IMR-90 (cell line): ENCODE measurements at regions not wholly inside any gene's neighbourhood (a gene's known extent, or its start where the extent isn't known, plus 50 kb on each side); places are given as distances from the start of the nearest gene placed in this dataset.

Experiments used
- ATAC-seq: fragments of 200-7000 bp; cut with Tn5 transposase; 2 replicates; pipeline ENCODE4 v1.9.1; 2020; ENCODE audit warnings: low read depth, mild to moderate bottlenecking, moderate library complexity
- BruUV-seq: library from RNA; stranded (reverse); fragments of 400-500 nt; replicated peaks from 2 replicates; lab custom pipeline; 2021; lab: Mats Ljungman, UMichigan
- CTCF ChIA-PET: fragments of 300-600 bp; formaldehyde crosslinking; extraction: SDS; loops from one replicate; lab custom pipeline; 2021; ENCODE audit warnings: antibody characterized with exemption; lab: Yijun Ruan, JAX
- POLR2A ChIA-PET: fragments of 300-600 bp; sonication (Branson Sonifier 250); formaldehyde crosslinking; loops from one replicate; lab custom pipeline; 2022; ENCODE audit warnings: antibody characterized with exemption; ENCODE audit not compliant: unreplicated experiment; lab: Charles Lee
- DNase-seq: peaks from one replicate; pipeline ENCODE4 v3.0.0; 2013
- H2AFZ ChIP-seq: replicated peaks from 2 replicates; pipeline ENCODE3; 2013; ENCODE audit warnings: low read length, mild to moderate bottlenecking; ENCODE audit not compliant: poor library complexity
- H2AK5ac ChIP-seq: 2 replicates; pipeline ENCODE4 v1.6.1; 2013; ENCODE audit warnings: low read depth, low read length, inconsistent platforms
- H2AK9ac ChIP-seq: replicated peaks from 2 replicates; pipeline ENCODE3; 2013; ENCODE audit warnings: mild to moderate bottlenecking, low read depth, low read length, moderate library complexity; ENCODE audit not compliant: poor library complexity
- H2BK120ac ChIP-seq: 2 replicates; pipeline ENCODE4 v1.6.1; 2013; ENCODE audit warnings: low read depth, low read length, inconsistent platforms
- H2BK15ac ChIP-seq: 3 replicates; pipeline ENCODE4 v1.6.1; 2013; ENCODE audit warnings: low read depth, low read length, inconsistent platforms
- H2BK20ac ChIP-seq: 2 replicates; pipeline ENCODE4 v1.6.1; 2013; ENCODE audit warnings: low read depth, mild to moderate bottlenecking, inconsistent platforms, low read length, moderate library complexity
- H2BK5ac ChIP-seq: 2 replicates; pipeline ENCODE4 v1.6.1; 2013; ENCODE audit warnings: mild to moderate bottlenecking, low read depth, low read length, inconsistent platforms; ENCODE audit not compliant: poor library complexity, severe bottlenecking
- H3K14ac ChIP-seq: replicated peaks from 2 replicates; pipeline ENCODE4 v1.6.1; 2013; ENCODE audit warnings: low read depth, low read length, inconsistent platforms
- H3K18ac ChIP-seq: 2 replicates; pipeline ENCODE4 v1.6.1; 2013; ENCODE audit warnings: low read depth, low read length, control low read depth
- H3K23ac ChIP-seq: 2 replicates; pipeline ENCODE4 v1.6.1; 2013; ENCODE audit warnings: low read depth, low read length, inconsistent platforms
- H3K27ac ChIP-seq: 2 replicates; pipeline ENCODE4 v1.5.1; 2013; ENCODE audit warnings: mild to moderate bottlenecking, control low read depth, low read length; ENCODE audit not compliant: insufficient read depth
- H3K27me3 ChIP-seq: 2 replicates; pipeline ENCODE4 v1.6.1; 2013; ENCODE audit warnings: low read length; ENCODE audit not compliant: control insufficient read depth, insufficient read depth
- H3K36me3 ChIP-seq: 2 replicates; pipeline ENCODE4 v1.6.1; 2013; ENCODE audit warnings: low read length, mixed read lengths; ENCODE audit not compliant: control insufficient read depth, insufficient read depth
- H3K4ac ChIP-seq: 2 replicates; pipeline ENCODE4 v1.6.1; 2013; ENCODE audit warnings: low read depth, low read length, inconsistent platforms
- H3K4me1 ChIP-seq: 2 replicates; pipeline ENCODE4 v1.6.1; 2013; ENCODE audit warnings: low read length, mixed read lengths; ENCODE audit not compliant: control insufficient read depth, insufficient read depth
- H3K4me2 ChIP-seq: 2 replicates; pipeline ENCODE4 v1.6.1; 2013; ENCODE audit warnings: low read depth, mild to moderate bottlenecking, control low read depth, low read length, moderate library complexity
- H3K4me3 ChIP-seq: 2 replicates; pipeline ENCODE4 v1.5.1; 2013; ENCODE audit warnings: low read depth, mild to moderate bottlenecking, control low read depth, low read length, moderate library complexity; ENCODE audit not compliant: insufficient read depth
- H3K56ac ChIP-seq: 2 replicates; pipeline ENCODE4 v1.6.1; 2013; ENCODE audit warnings: low read length, inconsistent platforms; ENCODE audit not compliant: insufficient read depth; ENCODE audit errors: extremely low read depth
- H3K79me1 ChIP-seq, 2 experiments: 2 replicates each; pipeline ENCODE4 v1.6.1; 2013; ENCODE audit warnings: low read length in 2 of 2, inconsistent platforms in 1 of 2, low read depth in 1 of 2
- H3K9ac ChIP-seq: 2 replicates; pipeline ENCODE4 v1.6.1; 2013; ENCODE audit warnings: low read depth, low read length, control low read depth
- H3K9me1 ChIP-seq: 2 replicates; pipeline ENCODE4 v1.6.1; 2013; ENCODE audit warnings: low read length, inconsistent platforms; ENCODE audit not compliant: insufficient read depth
- H3K9me3 ChIP-seq: 2 replicates; pipeline ENCODE4 v1.6.1; 2013; ENCODE audit warnings: low read length; ENCODE audit not compliant: control insufficient read depth, insufficient read depth
- H4K20me1 ChIP-seq: 2 replicates; pipeline ENCODE4 v1.6.1; 2013; ENCODE audit warnings: low read length, inconsistent platforms; ENCODE audit not compliant: insufficient read depth
- H4K5ac ChIP-seq: 2 replicates; pipeline ENCODE4 v1.6.1; 2013; ENCODE audit warnings: mild to moderate bottlenecking, low read depth, low read length, control low read depth
- H4K8ac ChIP-seq, 2 experiments: 2 replicates each; pipeline ENCODE4 v1.6.1; 2013; ENCODE audit warnings: low read depth in 2 of 2, low read length in 2 of 2, control low read depth in 1 of 2, inconsistent platforms in 1 of 2
- H4K91ac ChIP-seq: 2 replicates; pipeline ENCODE4 v1.6.1; 2013; ENCODE audit warnings: low read depth, low read length, inconsistent platforms; ENCODE audit not compliant: insufficient read depth
- BHLHE40 ChIP-seq: fragments of 150-350 bp; IDR thresholded peaks from 2 replicates; pipeline ENCODE4 v1.6.1; 2016; ENCODE audit warnings: mild to moderate bottlenecking, low read depth, low read length
- FOS ChIP-seq: fragments of 150-350 bp; IDR thresholded peaks from 2 replicates; pipeline ENCODE4 v1.6.1; 2016; ENCODE audit warnings: low read depth, low read length
- MAFK ChIP-seq: IDR thresholded peaks from 2 replicates; pipeline ENCODE4 v1.6.1; 2012; ENCODE audit warnings: low read depth, low read length, improper control_type of control experiment
- MXI1 ChIP-seq: IDR thresholded peaks from 2 replicates; pipeline ENCODE4 v1.6.1; 2012; ENCODE audit warnings: low read depth, mild to moderate bottlenecking, low read length, moderate library complexity, borderline replicate concordance
- NFE2L2 ChIP-seq: fragments of 150-350 bp; IDR thresholded peaks from 2 replicates; pipeline ENCODE4 v1.6.1; 2016; ENCODE audit warnings: low read depth, mild to moderate bottlenecking, low read length
- POLR2A ChIP-seq: IDR thresholded peaks from 2 replicates; pipeline ENCODE4 v1.6.1; 2012; ENCODE audit warnings: mild to moderate bottlenecking, low read depth, low read length
- RFX5 ChIP-seq: IDR thresholded peaks from 2 replicates; pipeline ENCODE4 v1.8.0; 2012; ENCODE audit warnings: low read depth, mild to moderate bottlenecking, low read length, moderate library complexity
- WGBS, 2 experiments: methylation state at CpG; one replicate each; pipeline versions ENCODE4 v1.1.5 to v1.1.7; 2013; ENCODE audit warnings: missing lambda C conversion rate in 2 of 2; ENCODE audit not compliant: insufficient read length in 1 of 2; ENCODE audit errors: extremely low coverage in 2 of 2; 5-methylcytosine and 5-hydroxymethylcytosine counted together
- dilution Hi-C: fragments of 300-500 bp; cut with HindIII; formaldehyde crosslinking; loops from one replicate; pipeline ENCODE4 v1.14.3; 2018; ENCODE audit warnings: low sequenced_read_pairs; ENCODE audit not compliant: unreplicated experiment
- in situ Hi-C: fragments of 300-500 bp; cut with MboI; formaldehyde crosslinking; loops from 3 replicates; pipeline ENCODE4 v1.14.3; 2019; ENCODE audit warnings: low sequenced_read_pairs, inconsistent platforms, mixed read lengths
- intact Hi-C: fragments of 100-400 bp; cut with micrococcal nuclease; formaldehyde crosslinking; loops from 2 replicates; pipeline ENCODE4 v1.10.0; 2022

DNA sequence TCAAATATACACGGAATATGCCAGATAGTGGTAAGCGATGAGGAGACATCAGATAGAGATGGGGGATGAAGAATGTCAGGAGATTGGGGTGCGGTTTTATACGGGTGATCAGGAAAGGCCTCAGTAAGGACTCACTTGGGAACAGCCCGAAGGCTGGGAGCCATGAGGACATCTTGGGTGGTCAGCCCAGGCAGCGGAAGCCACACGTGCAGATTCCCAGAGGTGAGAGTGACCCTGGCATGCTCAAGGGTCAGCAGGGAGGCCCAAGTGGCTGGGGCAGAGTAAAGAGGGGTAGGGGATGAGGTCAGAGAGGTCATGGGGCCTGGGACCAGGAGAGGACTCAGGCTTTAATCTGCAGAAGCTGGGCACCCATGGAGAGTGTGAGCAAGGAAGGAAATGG, 106.6 kb downstream of the MATN1 start:
- Histone ChIP-seq H3K4me1 (no peaks in the 10 kb centered on the region), H3K9ac (no peak overlapping the region), H3K27ac (no peak overlapping the region), H3K36me3 (no peaks in the 10 kb centered on the region), H3K4me3 (no peak overlapping the region), H2BK20ac (no peak overlapping the region), H2BK5ac (no peak overlapping the region), H3K27me3 (no peaks in the 10 kb centered on the region; the same call in 1 of the 2 replicates), H3K79me1 (no peaks in the 10 kb centered on the region), H3K4ac (no peak overlapping the region), H2AK5ac (no peak overlapping the region), H3K4me2 (no peak overlapping the region), H2AK9ac (no peak overlapping the region), H3K23ac (no peak overlapping the region), H4K8ac (no peak overlapping the region), H3K9me3 (no peaks in the 10 kb centered on the region), H4K5ac (no peak overlapping the region), H2AFZ (no peak overlapping the region), H4K91ac (no peak overlapping the region), H3K9me1 (no peaks in the 10 kb centered on the region), H3K14ac (no peak overlapping the region), H4K20me1 (no peaks in the 10 kb centered on the region), H3K18ac (no peak overlapping the region), H3K56ac (no peak overlapping the region), H2BK15ac (no peak overlapping the region), H2BK120ac (no peak overlapping the region)
- POLR2A ChIA-PET = no interaction called here
- no CpG with 5 or more reads among the region's 7 CpGs for WGBS, 2 experiments
- no peak for ATAC-seq
- BruUV-seq = no TSS peak
- DNase-seq = no peak
- in situ Hi-C loops (no loop called here), intact Hi-C loops (no loop called here), dilution Hi-C loops (no loop called here)
- no peak for TF ChIP-seq POLR2A
- TF ChIP-seq RFX5 = no peak
- TF ChIP-seq NFE2L2 = no peak
- no peak for TF ChIP-seq FOS
- no peak for TF ChIP-seq BHLHE40
- TF ChIP-seq MAFK = no peak
- no peak for TF ChIP-seq MXI1
- CTCF ChIA-PET = no interaction called here
